ENCODE measurements at regions not wholly inside any gene's neighbourhood (a gene's known extent, or its start where the extent isn't known, plus 50 kb on each side); places are given as distances from the start of the nearest gene placed in this dataset.

DNA sequence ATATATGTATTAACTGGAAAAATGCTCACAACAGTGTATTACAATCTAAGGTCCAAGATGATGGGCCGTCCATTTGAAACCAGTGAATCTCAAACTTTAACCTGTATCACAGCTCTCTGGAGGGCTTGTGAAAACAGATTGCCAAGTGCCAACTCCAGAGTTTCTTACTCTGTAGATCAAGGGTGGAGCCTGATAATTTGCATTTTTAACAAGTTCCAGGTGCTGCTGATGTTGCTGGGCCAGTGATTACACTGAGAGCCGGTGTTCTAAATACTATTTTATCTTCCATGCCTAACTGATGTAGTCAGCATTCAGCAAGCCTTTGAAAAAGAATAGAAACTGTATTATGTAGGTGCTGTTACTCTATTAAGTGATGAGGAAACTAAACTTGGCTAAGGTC lies 269.9 kb upstream of the FERD3L start:
- ATAC-seq (no peak), DNase-seq (no peak)
- Mint-ChIP-seq H3K4me1 (ENCODE audit: low read depth) (no peaks in the 10 kb centered on the region), H3K4me3 (no peak overlapping the region), H3K27ac (no peak overlapping the region), H3K36me3 (ENCODE audit: low read depth) (no peaks in the 10 kb centered on the region), H3K9me3 (no peaks in the 10 kb centered on the region), H3K27me3 (no peaks in the 10 kb centered on the region)
- CTCF ChIA-PET = no interaction called here
- intact Hi-C loops (cut with micrococcal nuclease) = no loop called here
- POLR2A ChIA-PET = no interaction called here
- TF ChIP-seq, protein P1, sequence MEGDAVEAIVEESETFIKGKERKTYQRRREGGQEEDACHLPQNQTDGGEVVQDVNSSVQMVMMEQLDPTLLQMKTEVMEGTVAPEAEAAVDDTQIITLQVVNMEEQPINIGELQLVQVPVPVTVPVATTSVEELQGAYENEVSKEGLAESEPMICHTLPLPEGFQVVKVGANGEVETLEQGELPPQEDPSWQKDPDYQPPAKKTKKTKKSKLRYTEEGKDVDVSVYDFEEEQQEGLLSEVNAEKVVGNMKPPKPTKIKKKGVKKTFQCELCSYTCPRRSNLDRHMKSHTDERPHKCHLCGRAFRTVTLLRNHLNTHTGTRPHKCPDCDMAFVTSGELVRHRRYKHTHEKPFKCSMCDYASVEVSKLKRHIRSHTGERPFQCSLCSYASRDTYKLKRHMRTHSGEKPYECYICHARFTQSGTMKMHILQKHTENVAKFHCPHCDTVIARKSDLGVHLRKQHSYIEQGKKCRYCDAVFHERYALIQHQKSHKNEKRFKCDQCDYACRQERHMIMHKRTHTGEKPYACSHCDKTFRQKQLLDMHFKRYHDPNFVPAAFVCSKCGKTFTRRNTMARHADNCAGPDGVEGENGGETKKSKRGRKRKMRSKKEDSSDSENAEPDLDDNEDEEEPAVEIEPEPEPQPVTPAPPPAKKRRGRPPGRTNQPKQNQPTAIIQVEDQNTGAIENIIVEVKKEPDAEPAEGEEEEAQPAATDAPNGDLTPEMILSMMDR (IDR thresholded peaks at IDR 0.05) = no peak

DNA sequence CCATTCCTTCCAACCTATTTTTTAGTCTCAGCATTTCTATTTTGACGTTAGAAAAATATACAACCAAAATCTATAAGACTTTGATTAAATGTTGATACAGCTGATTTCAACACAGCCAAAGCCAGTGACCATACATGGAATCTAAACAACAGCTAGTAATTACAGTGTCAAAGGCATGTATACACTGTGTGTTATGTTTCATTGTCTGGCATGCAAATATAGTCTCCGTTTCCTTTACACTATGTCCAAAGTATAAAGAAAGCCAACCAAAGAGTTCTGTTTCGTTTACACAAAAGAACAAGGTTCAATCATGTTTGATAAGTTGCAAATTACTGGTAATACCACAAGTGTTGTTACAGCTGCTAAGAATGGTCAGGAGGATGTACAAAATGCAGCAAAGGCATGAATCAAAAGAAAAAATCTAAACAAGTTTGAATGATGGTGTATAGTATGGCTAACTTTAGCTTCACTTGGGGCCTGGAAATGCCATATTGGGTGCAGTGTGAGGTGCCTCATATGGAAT lies 268.3 kb upstream of the FERD3L start:
- CTCF ChIA-PET = no interaction called here
- Mint-ChIP-seq H3K4me1 (ENCODE audit: low read depth) (no peaks in the 10 kb centered on the region), H3K9me3 (no peaks in the 10 kb centered on the region), H3K27me3 (no peaks in the 10 kb centered on the region), H3K36me3 (ENCODE audit: low read depth) (no peaks in the 10 kb centered on the region), H3K27ac (no peak overlapping the region), H3K4me3 (no peak overlapping the region)
- TF ChIP-seq, protein P1 (IDR thresholded peaks at IDR 0.05) = no peak
- intact Hi-C loops (cut with micrococcal nuclease) = no loop called here
- ATAC-seq (no peak), DNase-seq (no peak)
- POLR2A ChIA-PET = no interaction called here

DNA sequence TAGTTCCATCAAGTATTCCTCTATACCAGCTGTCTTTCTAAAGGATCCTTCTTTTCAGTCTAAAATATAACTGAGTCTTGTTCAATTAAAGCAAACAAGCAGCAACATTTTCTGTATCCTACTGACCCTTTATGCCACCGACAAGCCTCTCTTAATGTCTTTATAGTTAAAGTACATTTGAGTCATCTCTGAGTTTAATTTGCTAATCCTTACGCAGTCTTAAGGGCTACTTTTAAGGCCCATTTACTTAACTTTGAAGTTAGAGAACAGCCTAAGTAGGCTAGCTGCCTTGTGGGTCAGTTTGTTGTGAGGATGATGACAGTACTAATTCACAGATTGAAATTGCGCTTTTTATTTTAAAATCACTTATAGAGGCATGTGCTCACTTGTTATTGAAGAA lies 265.5 kb upstream of the FERD3L start:
- no peak for ATAC-seq
- no peaks in the 10 kb centered on the region for H3K27me3 Mint-ChIP-seq
- H3K4me1 Mint-ChIP-seq (ENCODE audit: low read depth) = no peaks in the 10 kb centered on the region
- ChIA-PET CTCF (no interaction called here), POLR2A (no interaction called here)
- TF ChIP-seq, protein P1 (IDR thresholded peaks at IDR 0.05) = no peak
- H3K9me3 Mint-ChIP-seq = peaks cover 1% of the 10 kb centered on the region
- intact Hi-C loops (cut with micrococcal nuclease) = no loop called here
- no peak overlapping the region for H3K4me3 Mint-ChIP-seq
- no peaks in the 10 kb centered on the region for H3K36me3 Mint-ChIP-seq (ENCODE audit: low read depth)
- no peak for DNase-seq
- no peak overlapping the region for H3K27ac Mint-ChIP-seq

DNA sequence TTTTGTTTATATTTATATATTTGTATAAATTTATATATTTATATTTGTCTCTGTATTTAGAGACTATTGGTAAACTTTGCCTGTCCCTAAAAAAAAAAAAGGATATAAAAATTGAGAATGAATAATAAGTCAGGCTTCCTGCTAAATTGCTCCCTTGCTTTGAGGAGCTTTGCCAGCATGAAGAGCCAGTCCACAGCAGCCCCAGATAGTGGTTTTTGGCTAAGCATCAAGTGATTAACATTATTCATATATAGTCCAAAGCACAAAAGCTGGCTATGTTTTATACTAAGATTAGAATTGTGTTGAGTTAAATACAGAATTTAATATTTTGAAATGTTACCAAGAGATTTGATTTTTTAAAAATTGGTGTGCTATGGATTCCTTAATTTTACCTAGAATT lies 264.9 kb upstream of the FERD3L start:
- Mint-ChIP-seq H3K4me1 (ENCODE audit: low read depth) (no peaks in the 10 kb centered on the region), H3K27me3 (no peaks in the 10 kb centered on the region), H3K36me3 (ENCODE audit: low read depth) (no peaks in the 10 kb centered on the region), H3K4me3 (no peak overlapping the region), H3K27ac (no peak overlapping the region), H3K9me3 (peaks cover 1% of the 10 kb centered on the region)
- POLR2A ChIA-PET = no interaction called here
- TF ChIP-seq, protein P1 (IDR thresholded peaks at IDR 0.05) = no peak
- ATAC-seq (no peak), DNase-seq (no peak)
- intact Hi-C loops (cut with micrococcal nuclease) = no loop called here
- CTCF ChIA-PET = no interaction called here

DNA sequence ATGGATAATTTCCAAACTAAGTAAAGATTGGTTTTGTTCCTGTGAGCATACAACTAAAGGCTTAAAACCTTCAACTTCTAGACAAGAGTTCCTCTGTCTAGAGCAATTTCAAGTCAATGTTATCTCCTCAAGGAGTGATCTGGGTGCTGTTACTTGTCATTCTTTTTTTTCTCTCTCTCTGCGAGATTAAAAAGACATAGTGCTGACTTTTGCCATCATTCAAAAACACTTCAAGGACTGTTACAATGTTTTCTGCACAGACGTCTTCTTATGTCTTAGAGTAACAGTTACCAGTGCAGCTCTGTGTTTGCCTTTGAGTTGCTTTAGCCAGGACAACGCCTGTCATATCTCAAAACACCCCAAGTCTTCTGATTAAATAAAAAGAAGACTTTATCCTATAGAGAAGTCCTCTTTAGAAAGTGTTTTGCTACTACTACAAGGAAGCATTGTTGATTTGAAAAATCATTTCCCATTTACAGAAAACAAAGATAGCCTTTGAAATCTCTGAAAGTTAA lies 263.5 kb upstream of the FERD3L start:
- H3K4me3 Mint-ChIP-seq = no peak overlapping the region
- peaks cover 1% of the 10 kb centered on the region for H3K9me3 Mint-ChIP-seq
- ChIA-PET POLR2A (no interaction called here), CTCF (no interaction called here)
- no peak for DNase-seq
- H3K36me3 Mint-ChIP-seq (ENCODE audit: low read depth) = no peaks in the 10 kb centered on the region
- TF ChIP-seq, protein P1 (IDR thresholded peaks at IDR 0.05) = no peak
- ATAC-seq = no peak
- intact Hi-C loops (cut with micrococcal nuclease) = no loop called here
- no peak overlapping the region for H3K27ac Mint-ChIP-seq
- no peaks in the 10 kb centered on the region for H3K27me3 Mint-ChIP-seq
- H3K4me1 Mint-ChIP-seq (ENCODE audit: low read depth) = no peaks in the 10 kb centered on the region
